ENCODE measurements at regions not wholly inside any gene's neighbourhood (a gene's known extent, or its start where the extent isn't known, plus 50 kb on each side); places are given as distances from the start of the nearest gene placed in this dataset.

- H3K27ac Mint-ChIP-seq = no peak overlapping the region
- H3K4me3 Mint-ChIP-seq = no peak overlapping the region
- H3K36me3 Mint-ChIP-seq (ENCODE audit: low read depth) = no peaks in the 10 kb centered on the region
- no peak for TF ChIP-seq CTCF (IDR thresholded peaks at IDR 0.05; ENCODE audit: unreplicated experiment in 3 of 3)
- H3K4me1 Mint-ChIP-seq = peaks cover 8% of the 10 kb centered on the region
- H3K9me3 Mint-ChIP-seq = peaks cover 6% of the 10 kb centered on the region
- no peaks in the 10 kb centered on the region for H3K27me3 Mint-ChIP-seq (ENCODE audit: low read depth)
Observed at GRCh38 chr2:65636024-65636423, 203.6 kb upstream of the SPRED2 start.

GRCh38 chr2:65634304-65634703 lies 201.9 kb upstream of the SPRED2 start:
- no peak for TF ChIP-seq CTCF (IDR thresholded peaks at IDR 0.05; ENCODE audit: unreplicated experiment in 3 of 3)
- H3K9me3 Mint-ChIP-seq = peaks cover 8% of the 10 kb centered on the region
- H3K36me3 Mint-ChIP-seq (ENCODE audit: low read depth) = no peaks in the 10 kb centered on the region
- H3K27ac Mint-ChIP-seq = no peak overlapping the region
- H3K4me1 Mint-ChIP-seq = no peaks in the 10 kb centered on the region
- no peaks in the 10 kb centered on the region for H3K27me3 Mint-ChIP-seq (ENCODE audit: low read depth)
- no peak overlapping the region for H3K4me3 Mint-ChIP-seq

GRCh38 chr2:65630643-65631042 lies 198.2 kb upstream of the SPRED2 start:
- peaks cover 8% of the 10 kb centered on the region for H3K9me3 Mint-ChIP-seq
- no peaks in the 10 kb centered on the region for H3K27me3 Mint-ChIP-seq (ENCODE audit: low read depth)
- no peak overlapping the region for H3K27ac Mint-ChIP-seq
- no peaks in the 10 kb centered on the region for H3K36me3 Mint-ChIP-seq (ENCODE audit: low read depth)
- no peak overlapping the region for H3K4me3 Mint-ChIP-seq
- TF ChIP-seq CTCF (IDR thresholded peaks at IDR 0.05; ENCODE audit: unreplicated experiment in 3 of 3) = no peak
- no peaks in the 10 kb centered on the region for H3K4me1 Mint-ChIP-seq

- peaks cover 6% of the 10 kb centered on the region for H3K9me3 Mint-ChIP-seq
- peaks cover 1% of the 10 kb centered on the region for H3K4me1 Mint-ChIP-seq
- peaks cover under 1% of the 10 kb centered on the region for H3K27me3 Mint-ChIP-seq (ENCODE audit: low read depth)
- no peak for TF ChIP-seq CTCF (IDR thresholded peaks at IDR 0.05; ENCODE audit: unreplicated experiment in 3 of 3)
- H3K36me3 Mint-ChIP-seq (ENCODE audit: low read depth) = no peaks in the 10 kb centered on the region
- H3K4me3 Mint-ChIP-seq = no peak overlapping the region
- H3K27ac Mint-ChIP-seq = no peak overlapping the region
Observed at GRCh38 chr2:65628156-65628555, 195.8 kb upstream of the SPRED2 start.

- no peak overlapping the region for H3K4me3 Mint-ChIP-seq
- H3K4me1 Mint-ChIP-seq = peaks cover 15% of the 10 kb centered on the region
- no peak for TF ChIP-seq CTCF (IDR thresholded peaks at IDR 0.05; ENCODE audit: unreplicated experiment in 3 of 3)
- H3K27ac Mint-ChIP-seq = no peak overlapping the region
- no peaks in the 10 kb centered on the region for H3K36me3 Mint-ChIP-seq (ENCODE audit: low read depth)
- peaks cover 6% of the 10 kb centered on the region for H3K27me3 Mint-ChIP-seq (ENCODE audit: low read depth)
- peaks cover 5% of the 10 kb centered on the region for H3K9me3 Mint-ChIP-seq
Observed at GRCh38 chr2:65626831-65627230, 194.4 kb upstream of the SPRED2 start.

- H3K4me3 Mint-ChIP-seq = no peak overlapping the region
- no peak for TF ChIP-seq CTCF (IDR thresholded peaks at IDR 0.05; ENCODE audit: unreplicated experiment in 3 of 3)
- peaks cover 17% of the 10 kb centered on the region for H3K4me1 Mint-ChIP-seq
- H3K27ac Mint-ChIP-seq = no peak overlapping the region
- peaks cover 6% of the 10 kb centered on the region for H3K27me3 Mint-ChIP-seq (ENCODE audit: low read depth)
- H3K36me3 Mint-ChIP-seq (ENCODE audit: low read depth) = no peaks in the 10 kb centered on the region
- H3K9me3 Mint-ChIP-seq = peaks cover 3% of the 10 kb centered on the region
Observed at GRCh38 chr2:65625982-65626381, 193.6 kb upstream of the SPRED2 start.

Measured in nephron (organoid).